RWPE2 (cell line): ENCODE measurements at regions not wholly inside any gene's neighbourhood (a gene's known extent, or its start where the extent isn't known, plus 50 kb on each side); places are given as distances from the start of the nearest gene placed in this dataset.

Experiments used
- ATAC-seq: fragments of 200-7000 bp; cut with Tn5 transposase; 3 replicates; pipeline ENCODE4 v1.9.1; 2021; ENCODE audit warnings: low read depth
- DNase-seq: peaks from one replicate; pipeline ENCODE4 v3.0.0-alpha.2; 2020; ENCODE audit warnings: low spot score
- H3K27ac ChIP-seq: fragments of 450-650 bp; 2 replicates; pipeline ENCODE4 v1.5.1; 2017; ENCODE audit warnings: mild to moderate bottlenecking; ENCODE audit not compliant: poor library complexity, severe bottlenecking
- H3K27me3 ChIP-seq: fragments of 250-450 bp; sonication (Bioruptor Pico); 2 replicates; pipeline ENCODE4 v1.5.1; 2021; ENCODE audit warnings: mild to moderate bottlenecking, moderate library complexity; ENCODE audit not compliant: insufficient read depth, poor library complexity, severe bottlenecking
- H3K36me3 ChIP-seq: fragments of 250-450 bp; sonication (Bioruptor Pico); 2 replicates; pipeline ENCODE4 v1.5.1; 2020; ENCODE audit warnings: low read depth, mild to moderate bottlenecking, moderate library complexity
- H3K4me1 ChIP-seq: fragments of 250-450 bp; sonication (Bioruptor Pico); 2 replicates; pipeline ENCODE4 v1.5.1; 2021; ENCODE audit warnings: mild to moderate bottlenecking, moderate library complexity; ENCODE audit not compliant: insufficient read depth, poor library complexity, severe bottlenecking
- H3K4me3 ChIP-seq: fragments of 250-450 bp; sonication (Bioruptor Pico); 2 replicates; pipeline ENCODE4 v1.5.1; 2021; ENCODE audit warnings: mild to moderate bottlenecking, moderate library complexity; ENCODE audit not compliant: severe bottlenecking
- H3K9me3 ChIP-seq: fragments of 250-450 bp; sonication (Bioruptor Pico); 2 replicates; pipeline ENCODE4 v1.5.1; 2021; ENCODE audit warnings: mild to moderate bottlenecking, moderate library complexity; ENCODE audit not compliant: severe bottlenecking
- TF ChIP-seq, protein P1 (sequence below): fragments of 450-650 bp; IDR thresholded peaks from one replicate; pipeline ENCODE4 v1.5.1; 2017; ENCODE audit warnings: mild to moderate bottlenecking, moderate library complexity; ENCODE audit not compliant: poor library complexity, severe bottlenecking

DNA sequence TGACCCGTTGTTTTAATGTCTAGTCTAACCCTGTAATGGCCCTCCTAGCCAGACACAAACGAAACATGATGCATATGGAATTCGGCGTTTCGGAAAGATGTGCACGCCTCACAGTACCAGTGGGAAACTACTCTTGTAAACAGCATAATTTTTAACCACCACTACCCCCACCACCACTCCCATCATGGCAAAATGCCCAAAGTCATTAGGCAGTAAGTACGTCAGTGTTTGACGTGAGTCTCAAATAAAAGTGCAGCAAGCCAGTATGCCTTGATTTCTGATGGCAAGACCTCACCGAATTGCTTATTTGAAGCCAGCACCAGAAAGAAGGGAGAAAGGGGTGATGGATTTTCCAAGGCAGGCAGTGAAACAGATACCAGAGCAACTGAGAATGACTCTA is 71.4 kb downstream of the ADRB2 start:
- Histone ChIP-seq H3K36me3 (no peaks in the 10 kb centered on the region), H3K27me3 (no peaks in the 10 kb centered on the region), H3K4me1 (peaks cover 7% of the 10 kb centered on the region), H3K27ac (no peak overlapping the region), H3K9me3 (no peaks in the 10 kb centered on the region), H3K4me3 (no peak overlapping the region)
- ATAC-seq, result no peak
- DNase-seq, result no peak
- TF ChIP-seq, protein P1, sequence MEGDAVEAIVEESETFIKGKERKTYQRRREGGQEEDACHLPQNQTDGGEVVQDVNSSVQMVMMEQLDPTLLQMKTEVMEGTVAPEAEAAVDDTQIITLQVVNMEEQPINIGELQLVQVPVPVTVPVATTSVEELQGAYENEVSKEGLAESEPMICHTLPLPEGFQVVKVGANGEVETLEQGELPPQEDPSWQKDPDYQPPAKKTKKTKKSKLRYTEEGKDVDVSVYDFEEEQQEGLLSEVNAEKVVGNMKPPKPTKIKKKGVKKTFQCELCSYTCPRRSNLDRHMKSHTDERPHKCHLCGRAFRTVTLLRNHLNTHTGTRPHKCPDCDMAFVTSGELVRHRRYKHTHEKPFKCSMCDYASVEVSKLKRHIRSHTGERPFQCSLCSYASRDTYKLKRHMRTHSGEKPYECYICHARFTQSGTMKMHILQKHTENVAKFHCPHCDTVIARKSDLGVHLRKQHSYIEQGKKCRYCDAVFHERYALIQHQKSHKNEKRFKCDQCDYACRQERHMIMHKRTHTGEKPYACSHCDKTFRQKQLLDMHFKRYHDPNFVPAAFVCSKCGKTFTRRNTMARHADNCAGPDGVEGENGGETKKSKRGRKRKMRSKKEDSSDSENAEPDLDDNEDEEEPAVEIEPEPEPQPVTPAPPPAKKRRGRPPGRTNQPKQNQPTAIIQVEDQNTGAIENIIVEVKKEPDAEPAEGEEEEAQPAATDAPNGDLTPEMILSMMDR, result no peak

- TF ChIP-seq, protein P1, result no peak
- Histone ChIP-seq H3K27me3 (no peaks in the 10 kb centered on the region), H3K36me3 (no peaks in the 10 kb centered on the region), H3K4me3 (no peak overlapping the region), H3K4me1 (peaks cover 7% of the 10 kb centered on the region), H3K27ac (no peak overlapping the region), H3K9me3 (no peaks in the 10 kb centered on the region)
- DNase-seq, result no peak
- ATAC-seq, result no peak
These were observed 72.1 kb downstream of the ADRB2 start for GRCh38 chr5:148898413-148899075.

GRCh38 chr5:148899993-148900392 is 73.6 kb downstream of the ADRB2 start:
- DNase-seq, result no peak

DNA sequence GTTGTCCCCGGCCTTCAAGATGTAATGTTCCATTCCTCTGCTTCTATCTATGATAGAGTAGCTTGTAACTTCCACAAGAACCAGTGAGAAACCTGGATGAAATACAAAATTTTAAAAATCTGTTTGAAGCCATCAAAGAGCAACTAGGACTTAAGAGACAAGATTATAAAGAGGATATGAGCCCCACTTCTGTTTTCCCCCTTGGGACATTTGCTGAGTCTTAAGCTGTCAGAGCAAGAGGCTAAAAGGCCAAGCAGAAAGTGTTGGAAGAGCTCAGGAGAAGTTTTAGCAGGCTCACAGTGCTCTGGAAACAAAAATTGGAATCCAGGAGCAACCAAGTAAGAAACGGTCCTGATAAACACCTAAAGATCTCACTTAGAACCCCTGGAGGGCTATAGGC is 76.1 kb downstream of the ADRB2 start:
- H3K27ac ChIP-seq, result no peak overlapping the region
- no peak for ATAC-seq
- TF ChIP-seq, protein P1, result no peak
- no peaks in the 10 kb centered on the region for H3K27me3 ChIP-seq
- DNase-seq, result no peak
- no peak overlapping the region for H3K4me3 ChIP-seq
- H3K9me3 ChIP-seq, result no peaks in the 10 kb centered on the region
- H3K4me1 ChIP-seq, result peaks cover 7% of the 10 kb centered on the region
- H3K36me3 ChIP-seq, result no peaks in the 10 kb centered on the region

More at GRCh38 chr5:148899993-148900392, 73.6 kb downstream of the ADRB2 start:
- Histone ChIP-seq H3K27ac (no peak overlapping the region), H3K9me3 (no peaks in the 10 kb centered on the region), H3K4me1 (peaks cover 7% of the 10 kb centered on the region), H3K27me3 (no peaks in the 10 kb centered on the region), H3K4me3 (no peak overlapping the region), H3K36me3 (no peaks in the 10 kb centered on the region)
- TF ChIP-seq, protein P1, result no peak
- peak; percentile 69; the same call in 2 of the 3 replicates for ATAC-seq

DNA sequence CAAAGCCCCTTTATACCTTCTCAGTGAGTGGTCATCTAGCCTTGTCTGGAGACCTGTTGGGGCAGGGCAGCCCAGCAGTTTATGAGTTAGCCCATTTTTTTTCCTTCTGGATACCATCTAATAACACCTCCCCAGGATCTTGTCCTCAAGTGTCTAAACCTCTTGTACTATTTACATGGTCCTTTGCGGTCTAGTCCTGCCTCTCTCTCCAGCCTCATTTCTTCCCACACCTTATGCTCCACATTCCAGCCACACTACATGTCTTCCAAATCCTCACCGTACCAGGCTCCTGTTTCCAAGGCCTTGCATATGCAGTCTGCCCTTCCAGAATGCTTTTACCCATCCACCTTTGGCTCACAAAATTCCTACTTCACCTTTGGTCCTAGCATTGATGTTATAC is 77.2 kb downstream of the ADRB2 start:
- Histone ChIP-seq H3K4me3 (no peak overlapping the region), H3K4me1 (peaks cover 7% of the 10 kb centered on the region), H3K27me3 (no peaks in the 10 kb centered on the region), H3K36me3 (no peaks in the 10 kb centered on the region), H3K9me3 (no peaks in the 10 kb centered on the region), H3K27ac (no peak overlapping the region)
- TF ChIP-seq, protein P1, result no peak
- ATAC-seq (no peak), DNase-seq (no peak)
